Loucy (cell line): ENCODE measurements at regions not wholly inside any gene's neighbourhood (a gene's known extent, or its start where the extent isn't known, plus 50 kb on each side); places are given as distances from the start of the nearest gene placed in this dataset.

ENCODE experiments used
- H2AFZ ChIP-seq: fragments of 200-600 bp; sonication (generic); 2 replicates; pipeline ENCODE4 v1.6.0; 2016; ENCODE audit warnings: antibody characterized with exemption, mild to moderate bottlenecking, low read length, moderate library complexity
- H3F3A ChIP-seq: fragments of 200-600 bp; 2 replicates; pipeline ENCODE4 v1.6.0; 2016; ENCODE audit warnings: antibody characterized with exemption, low read depth, mild to moderate bottlenecking
- H3K27me3 ChIP-seq: fragments of 200-600 bp; sonication (generic); 2 replicates; pipeline ENCODE4 v1.6.1; 2014; ENCODE audit warnings: low read length, mild to moderate bottlenecking; ENCODE audit not compliant: insufficient read depth, poor library complexity, severe bottlenecking
- H3K36me3 ChIP-seq: fragments of 200-600 bp; sonication (generic); 2 replicates; pipeline ENCODE4 v1.6.1; 2016; ENCODE audit warnings: low read length; ENCODE audit not compliant: insufficient read depth
- H3K4me1 ChIP-seq: fragments of 200-600 bp; sonication (generic); 2 replicates; pipeline ENCODE4 v1.5.1; 2014; ENCODE audit warnings: low read length, mild to moderate bottlenecking; ENCODE audit not compliant: insufficient read depth, poor library complexity, severe bottlenecking
- H3K4me2 ChIP-seq: fragments of 200-600 bp; sonication (generic); 2 replicates; pipeline ENCODE4 v1.6.0; 2014; ENCODE audit warnings: antibody characterized with exemption, low read length, low read depth, mild to moderate bottlenecking; ENCODE audit not compliant: poor library complexity, severe bottlenecking
- H3K4me3 ChIP-seq: fragments of 200-600 bp; sonication (generic); 2 replicates; pipeline ENCODE4 v1.5.1; 2014; ENCODE audit warnings: low read length, mild to moderate bottlenecking, mixed read lengths; ENCODE audit not compliant: poor library complexity, severe bottlenecking
- H3K79me2 ChIP-seq: fragments of 200-600 bp; sonication (generic); 2 replicates; pipeline ENCODE4 v1.6.1; 2014; ENCODE audit warnings: low read length; ENCODE audit not compliant: insufficient read depth
- H3K9ac ChIP-seq: fragments of 200-600 bp; sonication (generic); 2 replicates; pipeline ENCODE4 v1.6.0; 2014; ENCODE audit warnings: mild to moderate bottlenecking, low read depth, low read length, moderate library complexity; ENCODE audit not compliant: poor library complexity, severe bottlenecking
- H3K9me2 ChIP-seq: fragments of 200-600 bp; sonication (generic); replicated peaks from 2 replicates; pipeline ENCODE4 v1.6.1; 2016; ENCODE audit warnings: low read depth, low read length, mixed read lengths
- H3K9me3 ChIP-seq: fragments of 200-600 bp; sonication (generic); 2 replicates; pipeline ENCODE4 v1.6.1; 2014; ENCODE audit warnings: mild to moderate bottlenecking, antibody characterized with exemption, low read length, low read depth; ENCODE audit not compliant: insufficient read depth
- H4K20me1 ChIP-seq: fragments of 200-600 bp; sonication (generic); 2 replicates; pipeline ENCODE4 v1.6.0; 2014; ENCODE audit warnings: antibody characterized with exemption, low read length, mild to moderate bottlenecking; ENCODE audit not compliant: insufficient read depth, poor library complexity, severe bottlenecking
- EZH2phosphoT487 ChIP-seq: fragments of 200-600 bp; IDR thresholded peaks from 2 replicates; pipeline ENCODE4 v1.6.1; 2018; ENCODE audit warnings: antibody characterized with exemption, mild to moderate bottlenecking, moderate library complexity, borderline replicate concordance
- TF ChIP-seq, protein P1 (sequence below): fragments of 200-600 bp; sonication (generic); conservative IDR thresholded peaks from 2 replicates; pipeline ENCODE4 v1.5.1; 2014; ENCODE audit warnings: mild to moderate bottlenecking, antibody characterized with exemption, low read length

GRCh38 chr2:19652811-19653210 is 249.0 kb downstream of the TTC32 start:
- Histone ChIP-seq H3K4me1 (no peaks in the 10 kb centered on the region), H3K4me3 (no peak overlapping the region), H3K4me2 (no peak overlapping the region), H2AFZ (no peak overlapping the region), H3K36me3 (no peaks in the 10 kb centered on the region), H3K9ac (no peak overlapping the region), H3F3A (no peaks in the 10 kb centered on the region), H3K27me3 (no peaks in the 10 kb centered on the region), H3K79me2 (no peaks in the 10 kb centered on the region), H4K20me1 (no peaks in the 10 kb centered on the region), H3K9me2 (no peaks in the 10 kb centered on the region), H3K9me3 (no peaks in the 10 kb centered on the region; the same call in 1 of the 2 replicates)
- TF ChIP-seq, protein P1, sequence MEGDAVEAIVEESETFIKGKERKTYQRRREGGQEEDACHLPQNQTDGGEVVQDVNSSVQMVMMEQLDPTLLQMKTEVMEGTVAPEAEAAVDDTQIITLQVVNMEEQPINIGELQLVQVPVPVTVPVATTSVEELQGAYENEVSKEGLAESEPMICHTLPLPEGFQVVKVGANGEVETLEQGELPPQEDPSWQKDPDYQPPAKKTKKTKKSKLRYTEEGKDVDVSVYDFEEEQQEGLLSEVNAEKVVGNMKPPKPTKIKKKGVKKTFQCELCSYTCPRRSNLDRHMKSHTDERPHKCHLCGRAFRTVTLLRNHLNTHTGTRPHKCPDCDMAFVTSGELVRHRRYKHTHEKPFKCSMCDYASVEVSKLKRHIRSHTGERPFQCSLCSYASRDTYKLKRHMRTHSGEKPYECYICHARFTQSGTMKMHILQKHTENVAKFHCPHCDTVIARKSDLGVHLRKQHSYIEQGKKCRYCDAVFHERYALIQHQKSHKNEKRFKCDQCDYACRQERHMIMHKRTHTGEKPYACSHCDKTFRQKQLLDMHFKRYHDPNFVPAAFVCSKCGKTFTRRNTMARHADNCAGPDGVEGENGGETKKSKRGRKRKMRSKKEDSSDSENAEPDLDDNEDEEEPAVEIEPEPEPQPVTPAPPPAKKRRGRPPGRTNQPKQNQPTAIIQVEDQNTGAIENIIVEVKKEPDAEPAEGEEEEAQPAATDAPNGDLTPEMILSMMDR: no peak
- no peak for TF ChIP-seq EZH2phosphoT487

DNA sequence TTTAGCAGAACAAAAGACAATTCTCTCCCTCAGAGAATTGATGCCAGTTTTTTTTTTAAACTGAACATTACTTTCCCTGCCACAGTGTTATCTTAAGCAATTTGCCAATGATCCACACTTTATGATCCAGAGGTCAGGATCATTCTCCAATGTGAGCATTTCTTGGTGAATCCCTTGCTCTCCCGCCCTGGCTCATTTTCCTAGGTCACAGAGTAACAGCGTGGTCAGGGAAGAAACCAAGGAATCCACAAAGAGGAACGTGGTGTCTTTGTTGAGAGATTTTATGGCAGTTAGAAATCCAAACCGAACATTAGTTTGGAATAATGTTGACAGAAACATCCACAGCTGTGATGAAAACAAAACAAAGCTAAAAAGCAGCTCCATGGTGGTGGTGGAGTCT is 250.3 kb downstream of the TTC32 start:
- TF ChIP-seq EZH2phosphoT487: no peak
- TF ChIP-seq, protein P1: no peak
- Histone ChIP-seq H3K9ac (no peak overlapping the region), H4K20me1 (no peaks in the 10 kb centered on the region), H3K27me3 (no peaks in the 10 kb centered on the region), H2AFZ (no peak overlapping the region), H3K9me3 (no peaks in the 10 kb centered on the region; the same call in 1 of the 2 replicates), H3K9me2 (no peaks in the 10 kb centered on the region), H3K4me3 (no peak overlapping the region), H3F3A (no peaks in the 10 kb centered on the region), H3K79me2 (no peaks in the 10 kb centered on the region), H3K4me2 (no peak overlapping the region), H3K4me1 (no peaks in the 10 kb centered on the region), H3K36me3 (no peaks in the 10 kb centered on the region)

GRCh38 chr2:19649785-19650380 is 251.9 kb downstream of the TTC32 start:
- Histone ChIP-seq H3K4me3 (no peak overlapping the region), H3K9me3 (no peaks in the 10 kb centered on the region; the same call in 1 of the 2 replicates), H3F3A (no peaks in the 10 kb centered on the region), H4K20me1 (no peaks in the 10 kb centered on the region), H3K79me2 (no peaks in the 10 kb centered on the region), H2AFZ (no peak overlapping the region), H3K4me2 (no peak overlapping the region), H3K27me3 (no peaks in the 10 kb centered on the region), H3K4me1 (no peaks in the 10 kb centered on the region), H3K9me2 (no peaks in the 10 kb centered on the region), H3K9ac (no peak overlapping the region), H3K36me3 (no peaks in the 10 kb centered on the region)
- TF ChIP-seq, protein P1: no peak
- TF ChIP-seq EZH2phosphoT487: no peak
